GM18951 (cell line): ENCODE measurements at regions not wholly inside any gene's neighbourhood (a gene's known extent, or its start where the extent isn't known, plus 50 kb on each side); places are given as distances from the start of the nearest gene placed in this dataset.

Experiments used
- POLR2A ChIP-seq: IDR thresholded peaks from 4 replicates; pipeline ENCODE4 v1.6.1; 2011; ENCODE audit warnings: mild to moderate bottlenecking; ENCODE audit not compliant: insufficient read length, insufficient read depth; ENCODE audit errors: extremely low read depth
- in situ Hi-C: fragments of 300-500 bp; cut with MboI; formaldehyde crosslinking; loops from one replicate; pipeline ENCODE4 v1.12.0; 2022; ENCODE audit warnings: low sequenced_read_pairs, mixed read lengths, inconsistent platforms; ENCODE audit not compliant: unreplicated experiment

DNA sequence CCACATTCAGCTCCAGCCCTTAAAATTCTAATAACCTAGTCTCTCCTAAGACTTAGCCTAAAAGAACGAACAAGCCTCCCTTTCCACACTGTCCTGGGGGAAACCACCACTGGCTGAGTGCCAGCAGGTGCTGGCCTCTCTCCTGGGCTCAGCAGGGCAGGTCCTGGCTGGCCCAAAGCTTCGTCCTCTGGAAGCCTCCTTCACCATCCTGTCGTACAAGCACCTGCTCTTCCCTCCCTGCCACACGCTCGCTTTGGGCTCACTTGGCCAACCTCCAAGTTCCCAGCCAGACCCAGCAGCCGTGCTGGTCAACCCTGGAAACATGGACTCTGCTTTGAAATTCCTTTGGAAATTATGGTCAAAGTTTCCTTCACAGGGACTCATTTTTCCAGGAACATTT lies 58.2 kb upstream of the SLC25A33 start:
- TF ChIP-seq POLR2A = no peak
- in situ Hi-C loops = loop anchor here (10.0 kb wide), 1 partner anchor 196 kb away; no protein-coding TSS in a partner anchor

DNA sequence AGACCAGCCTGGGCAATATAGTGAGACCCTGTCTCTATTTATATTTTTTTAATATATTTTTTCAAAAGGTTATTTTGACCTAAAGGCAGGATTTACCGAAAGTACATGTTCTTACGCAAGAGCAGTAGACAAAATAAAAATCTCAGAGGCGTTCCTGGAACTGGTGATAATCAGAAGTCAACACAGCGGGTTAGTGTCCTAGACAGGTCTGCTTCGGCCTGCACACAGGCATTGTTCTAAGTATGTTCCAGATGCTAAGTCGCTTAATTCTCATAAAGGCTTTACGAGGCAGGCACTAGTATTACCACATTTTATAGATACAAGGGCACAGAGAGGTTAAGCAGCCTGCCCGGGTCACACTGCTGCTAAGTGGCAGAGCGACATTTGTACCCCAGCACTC lies 56.9 kb upstream of the SLC25A33 start:
- TF ChIP-seq POLR2A = no peak
- in situ Hi-C loops = loop anchor here (10.0 kb wide), 1 partner anchor 198 kb away; no protein-coding TSS in a partner anchor

DNA sequence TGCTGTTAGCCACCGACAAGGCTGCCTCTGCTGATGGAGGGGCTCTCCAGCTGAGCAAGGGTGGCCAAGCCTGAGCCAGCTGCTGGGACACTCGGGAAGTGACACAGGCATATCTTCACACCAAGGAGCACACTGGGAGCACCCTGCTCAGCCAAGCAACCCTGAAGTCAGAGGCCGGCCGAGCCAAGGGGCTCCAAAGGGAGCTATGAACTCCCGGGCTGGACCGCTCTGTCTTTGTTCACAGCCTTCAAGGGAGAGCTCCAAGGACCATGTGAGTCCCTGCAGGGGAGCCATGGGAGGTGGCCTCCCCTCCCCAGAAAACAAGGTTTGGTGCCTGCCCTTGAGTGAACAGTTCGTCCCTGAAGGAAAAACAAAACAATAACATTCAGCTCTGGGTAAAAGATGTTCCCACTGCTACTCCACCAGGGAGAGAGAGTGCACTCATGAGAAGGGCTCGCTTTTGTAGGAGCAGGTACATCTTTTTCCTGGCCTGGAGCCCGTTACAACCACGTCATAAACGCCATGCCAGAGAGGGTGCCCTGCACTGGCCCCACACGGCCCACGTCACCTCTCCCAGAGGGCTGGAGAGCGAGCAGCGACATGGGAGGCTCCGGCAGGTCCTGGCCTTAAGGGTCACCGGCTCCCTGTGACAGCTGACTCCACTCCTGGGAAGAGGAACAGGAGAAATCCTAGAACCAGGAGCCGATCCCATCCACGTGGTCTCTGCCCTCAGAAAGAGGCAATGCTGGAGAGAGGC lies 56.3 kb upstream of the SLC25A33 start:
- in situ Hi-C loops = loop anchor here (10.0 kb wide), 1 partner anchor 198 kb away; no protein-coding TSS in a partner anchor
- no peak for TF ChIP-seq POLR2A

DNA sequence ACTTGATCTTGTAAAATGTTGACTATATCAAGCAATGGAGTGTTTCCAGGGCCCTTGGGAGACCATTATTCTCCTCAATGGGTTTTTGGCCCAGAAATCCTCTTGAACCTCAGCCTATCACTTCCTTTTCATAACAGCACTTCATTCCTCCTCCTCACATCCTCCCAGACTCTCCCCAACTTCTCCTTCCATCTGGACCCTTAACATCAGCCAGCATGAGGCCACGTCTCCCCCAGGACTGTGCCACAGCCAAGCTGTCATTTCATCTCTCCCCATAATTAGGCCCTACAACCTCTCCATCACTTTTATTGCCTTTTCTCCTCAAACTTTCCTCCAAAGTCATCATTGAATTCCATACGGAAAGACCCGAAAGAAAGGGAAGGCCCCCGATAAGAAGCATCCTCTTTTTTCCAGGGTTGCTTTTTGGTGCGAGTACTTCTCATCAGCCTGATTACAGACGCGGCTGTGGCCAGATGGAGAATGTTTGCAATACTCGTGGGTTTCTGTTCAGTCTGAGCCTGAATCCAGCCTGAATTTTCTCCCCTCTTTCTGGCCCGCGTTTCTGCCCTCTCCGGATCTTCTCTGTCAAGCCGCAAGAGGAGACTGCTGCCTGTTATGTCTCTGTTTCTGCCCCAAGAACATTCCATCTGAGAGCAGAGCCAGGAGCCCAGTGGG lies 52.7 kb upstream of the SLC25A33 start:
- in situ Hi-C loops = loop anchor here (10.0 kb wide), 1 partner anchor 202 kb away; no protein-coding TSS in a partner anchor
- no peak for TF ChIP-seq POLR2A
